Activated CD4-positive, alpha-beta T cell treated with anti-CD3 and anti-CD28 coated beads, Interleukin-2, amount 10 ng/mL, durations not matched to agents 7 days and 5 days (primary cell): ENCODE measurements at regions not wholly inside any gene's neighbourhood (a gene's known extent, or its start where the extent isn't known, plus 50 kb on each side); places are given as distances from the start of the nearest gene placed in this dataset.

Experiments
- CTCF ChIA-PET: fragments of 350-600 bp; sonication (Branson Sonifier 250); formaldehyde crosslinking; loops from one replicate; lab custom pipeline; 2021; ENCODE audit warnings: antibody characterized with exemption; lab: Charles Lee
- POLR2A ChIA-PET: fragments of 350-600 bp; sonication (Branson Sonifier 250); formaldehyde crosslinking; loops from one replicate; lab custom pipeline; 2021; ENCODE audit warnings: antibody characterized with exemption; lab: Charles Lee
- DNase-seq: peaks from one replicate; pipeline ENCODE4 v3.0.0-alpha.2; 2020
- H3K27ac Mint-ChIP-seq: one replicate; pipeline ENCODE4 v1.8.0; 2021; ENCODE audit warnings: mild to moderate bottlenecking, moderate library complexity, mixed read lengths
- H3K27me3 Mint-ChIP-seq: one replicate; pipeline ENCODE4 v1.8.0; 2021; ENCODE audit warnings: mixed read lengths
- H3K36me3 Mint-ChIP-seq: one replicate; pipeline ENCODE4 v1.8.0; 2021; ENCODE audit warnings: low read depth, mixed read lengths
- H3K4me1 Mint-ChIP-seq: one replicate; pipeline ENCODE4 v1.8.0; 2021; ENCODE audit warnings: mixed read lengths
- H3K4me3 Mint-ChIP-seq: one replicate; pipeline ENCODE4 v1.8.0; 2021; ENCODE audit warnings: mild to moderate bottlenecking, moderate library complexity, mixed read lengths
- H3K9me3 Mint-ChIP-seq: one replicate; pipeline ENCODE4 v1.8.0; 2021; ENCODE audit warnings: mixed read lengths

- CTCF ChIA-PET, result no interaction called here
- no peak overlapping the region for H3K27ac Mint-ChIP-seq
- peaks cover 20% of the 10 kb centered on the region for H3K4me1 Mint-ChIP-seq
- peaks cover 6% of the 10 kb centered on the region for H3K9me3 Mint-ChIP-seq
- DNase-seq, result no peak
- peaks cover 2% of the 10 kb centered on the region for H3K36me3 Mint-ChIP-seq
- H3K27me3 Mint-ChIP-seq, result peaks cover 39% of the 10 kb centered on the region
- POLR2A ChIA-PET, result no interaction called here
- no peak overlapping the region for H3K4me3 Mint-ChIP-seq
These were observed 193.3 kb upstream of the SLCO3A1 start for GRCh38 chr15:91660174-91660649.

GRCh38 chr15:91664224-91664836 is 189.2 kb upstream of the SLCO3A1 start:
- Mint-ChIP-seq H3K4me3 (no peak overlapping the region), H3K27ac (no peak overlapping the region), H3K4me1 (peaks cover 12% of the 10 kb centered on the region), H3K36me3 (no peaks in the 10 kb centered on the region), H3K9me3 (no peaks in the 10 kb centered on the region), H3K27me3 (peaks cover 11% of the 10 kb centered on the region)
- POLR2A ChIA-PET, result no interaction called here
- no peak for DNase-seq
- CTCF ChIA-PET, result interaction anchor here (0.6 kb wide), 1 partner anchor 42 kb away, joined by 3 read pairs; no protein-coding TSS in a partner anchor

- Mint-ChIP-seq H3K4me3 (no peak overlapping the region), H3K36me3 (no peaks in the 10 kb centered on the region), H3K27me3 (peaks cover 10% of the 10 kb centered on the region), H3K4me1 (peaks cover 7% of the 10 kb centered on the region), H3K9me3 (no peaks in the 10 kb centered on the region), H3K27ac (no peak overlapping the region)
- ChIA-PET POLR2A (no interaction called here), CTCF (no interaction called here)
- no peak for DNase-seq
These were observed 188.3 kb upstream of the SLCO3A1 start for GRCh38 chr15:91665212-91665611.

GRCh38 chr15:91668370-91668769 is 185.1 kb upstream of the SLCO3A1 start:
- Mint-ChIP-seq H3K27ac (no peak overlapping the region), H3K27me3 (peaks cover 15% of the 10 kb centered on the region), H3K36me3 (no peaks in the 10 kb centered on the region), H3K4me3 (no peak overlapping the region), H3K4me1 (no peaks in the 10 kb centered on the region), H3K9me3 (no peaks in the 10 kb centered on the region)
- no peak for DNase-seq
- ChIA-PET POLR2A (no interaction called here), CTCF (interaction anchor here (1.1 kb wide), 1 partner anchor 38 kb away, joined by 3 read pairs; no protein-coding TSS in a partner anchor)

GRCh38 chr15:91670108-91670507 is 183.4 kb upstream of the SLCO3A1 start:
- Mint-ChIP-seq H3K4me3 (no peak overlapping the region), H3K36me3 (no peaks in the 10 kb centered on the region), H3K27ac (no peak overlapping the region), H3K4me1 (no peaks in the 10 kb centered on the region), H3K27me3 (peaks cover 25% of the 10 kb centered on the region), H3K9me3 (peaks cover 7% of the 10 kb centered on the region)
- ChIA-PET CTCF (interaction anchor here (0.7 to 1.3 kb wide), 2 partner anchors 36 to 368 kb away, joined by 3 to 5 read pairs; no protein-coding TSS in a partner anchor), POLR2A (no interaction called here)
- no peak for DNase-seq

- Mint-ChIP-seq H3K9me3 (peaks cover 7% of the 10 kb centered on the region), H3K36me3 (no peaks in the 10 kb centered on the region), H3K27ac (no peak overlapping the region), H3K4me1 (no peaks in the 10 kb centered on the region), H3K27me3 (peaks cover 55% of the 10 kb centered on the region), H3K4me3 (no peak overlapping the region)
- ChIA-PET CTCF (no interaction called here), POLR2A (no interaction called here)
- no peak for DNase-seq
These were observed 175.5 kb upstream of the SLCO3A1 start for GRCh38 chr15:91678003-91678402.

GRCh38 chr15:91679447-91679846 is 174.1 kb upstream of the SLCO3A1 start:
- Mint-ChIP-seq H3K9me3 (peaks cover 6% of the 10 kb centered on the region), H3K4me3 (no peak overlapping the region), H3K4me1 (no peaks in the 10 kb centered on the region), H3K27ac (no peak overlapping the region), H3K27me3 (peaks cover 57% of the 10 kb centered on the region), H3K36me3 (no peaks in the 10 kb centered on the region)
- no peak for DNase-seq
- ChIA-PET POLR2A (no interaction called here), CTCF (no interaction called here)

GRCh38 chr15:91685436-91685835 is 168.1 kb upstream of the SLCO3A1 start:
- no peaks in the 10 kb centered on the region for H3K9me3 Mint-ChIP-seq
- no peak overlapping the region for H3K27ac Mint-ChIP-seq
- no peaks in the 10 kb centered on the region for H3K4me1 Mint-ChIP-seq
- DNase-seq, result no peak
- ChIA-PET POLR2A (no interaction called here), CTCF (no interaction called here)
- no peaks in the 10 kb centered on the region for H3K36me3 Mint-ChIP-seq
- no peak overlapping the region for H3K4me3 Mint-ChIP-seq
- H3K27me3 Mint-ChIP-seq, result peaks cover 46% of the 10 kb centered on the region

- no peak for DNase-seq
- no peak overlapping the region for H3K27ac Mint-ChIP-seq
- peaks cover 24% of the 10 kb centered on the region for H3K27me3 Mint-ChIP-seq
- ChIA-PET CTCF (no interaction called here), POLR2A (no interaction called here)
- H3K36me3 Mint-ChIP-seq, result no peaks in the 10 kb centered on the region
- no peak overlapping the region for H3K4me3 Mint-ChIP-seq
- H3K9me3 Mint-ChIP-seq, result no peaks in the 10 kb centered on the region
- no peaks in the 10 kb centered on the region for H3K4me1 Mint-ChIP-seq
These were observed 164.7 kb upstream of the SLCO3A1 start for GRCh38 chr15:91688811-91689210.

GRCh38 chr15:91689377-91689776 is 164.1 kb upstream of the SLCO3A1 start:
- H3K27ac Mint-ChIP-seq, result no peak overlapping the region
- peaks cover 20% of the 10 kb centered on the region for H3K27me3 Mint-ChIP-seq
- H3K4me1 Mint-ChIP-seq, result no peaks in the 10 kb centered on the region
- no peak overlapping the region for H3K4me3 Mint-ChIP-seq
- ChIA-PET CTCF (no interaction called here), POLR2A (no interaction called here)
- H3K9me3 Mint-ChIP-seq, result no peaks in the 10 kb centered on the region
- no peak for DNase-seq
- no peaks in the 10 kb centered on the region for H3K36me3 Mint-ChIP-seq

GRCh38 chr15:91692596-91692995 is 160.9 kb upstream of the SLCO3A1 start:
- no peak for DNase-seq
- no peak overlapping the region for H3K27ac Mint-ChIP-seq
- no peaks in the 10 kb centered on the region for H3K4me1 Mint-ChIP-seq
- CTCF ChIA-PET, result interaction anchor here (1.2 to 6.2 kb wide), 2 partner anchors 14 to 30 kb away, joined by 3 to 30 read pairs; no protein-coding TSS in a partner anchor
- POLR2A ChIA-PET, result no interaction called here
- no peaks in the 10 kb centered on the region for H3K9me3 Mint-ChIP-seq
- H3K36me3 Mint-ChIP-seq, result no peaks in the 10 kb centered on the region
- peaks cover 6% of the 10 kb centered on the region for H3K27me3 Mint-ChIP-seq
- no peak overlapping the region for H3K4me3 Mint-ChIP-seq

- Mint-ChIP-seq H3K4me3 (no peak overlapping the region), H3K27ac (no peak overlapping the region), H3K9me3 (no peaks in the 10 kb centered on the region), H3K36me3 (no peaks in the 10 kb centered on the region), H3K4me1 (no peaks in the 10 kb centered on the region), H3K27me3 (no peaks in the 10 kb centered on the region)
- DNase-seq, result no peak
- CTCF ChIA-PET, result interaction anchor here (6.2 kb wide), 1 partner anchor 13 kb away, joined by 30 read pairs; no protein-coding TSS in a partner anchor
- POLR2A ChIA-PET, result no interaction called here
These were observed 159.2 kb upstream of the SLCO3A1 start for GRCh38 chr15:91694131-91694830.

- no peaks in the 10 kb centered on the region for H3K4me1 Mint-ChIP-seq
These were observed 158.7 kb upstream of the SLCO3A1 start for GRCh38 chr15:91694831-91695210.

More at GRCh38 chr15:91694831-91695210, 158.7 kb upstream of the SLCO3A1 start:
- H3K27ac Mint-ChIP-seq, result no peak overlapping the region
- no peaks in the 10 kb centered on the region for H3K36me3 Mint-ChIP-seq
- DNase-seq, result no peak
- H3K27me3 Mint-ChIP-seq, result no peaks in the 10 kb centered on the region
- ChIA-PET POLR2A (no interaction called here), CTCF (interaction anchor here (6.2 kb wide), 1 partner anchor 12 kb away, joined by 30 read pairs; no protein-coding TSS in a partner anchor)
- no peaks in the 10 kb centered on the region for H3K9me3 Mint-ChIP-seq
- H3K4me3 Mint-ChIP-seq, result no peak overlapping the region
